Body of pancreas (tissue), 4 donors: ENCODE measurements at regions not wholly inside any gene's neighbourhood (a gene's known extent, or its start where the extent isn't known, plus 50 kb on each side); places are given as distances from the start of the nearest gene placed in this dataset.

Experiments
- CTCF ChIP-seq, 7 experiments: fragments of 450-650 bp in 4 of 7; fragments of 200-600 bp in 3 of 7; sonication (generic) in 3 of 7; IDR thresholded peaks; one replicate each; pipeline ENCODE4 v1.5.1; 2016 to 2019; ENCODE audit warnings: antibody characterized with exemption in 7 of 7
- POLR2A ChIP-seq, 3 donors: fragments of 450-650 bp; IDR thresholded peaks; one replicate each; pipeline ENCODE4 v1.6.1; 2016; ENCODE audit warnings: antibody characterized with exemption in 3 of 3, mild to moderate bottlenecking in 2 of 3

GRCh38 chr19:34580408-34580807 is 96.6 kb downstream of the SCGB2B2 start:
- TF ChIP-seq CTCF (IDR thresholded peaks at IDR 0.05) (no peak), POLR2A (IDR thresholded peaks at IDR 0.05) (no peak)
